H9 (cell line): ENCODE measurements at regions not wholly inside any gene's neighbourhood (a gene's known extent, or its start where the extent isn't known, plus 50 kb on each side); places are given as distances from the start of the nearest gene placed in this dataset.

Experiments
- DNase-seq: peaks from one replicate; pipeline ENCODE4 v3.0.0-alpha.2; 2017
- H2AFZ ChIP-seq: one replicate; pipeline ENCODE4 v1.6.1; 2013; ENCODE audit warnings: mild to moderate bottlenecking, low read length, control low read depth, moderate library complexity
- H2AK5ac ChIP-seq: 2 replicates; pipeline ENCODE4 v1.6.1; 2013; ENCODE audit warnings: low read length, control low read depth, mixed read lengths; ENCODE audit not compliant: insufficient read length
- H2BK120ac ChIP-seq: one replicate; pipeline ENCODE4 v1.6.1; 2013; ENCODE audit warnings: low read depth, mild to moderate bottlenecking, low read length, control low read depth, inconsistent platforms; ENCODE audit not compliant: poor library complexity, severe bottlenecking
- H2BK12ac ChIP-seq: 2 replicates; pipeline ENCODE4 v1.6.1; 2013; ENCODE audit warnings: low read length, control low read depth, mixed read lengths, low read depth; ENCODE audit not compliant: insufficient read length
- H2BK15ac ChIP-seq: 2 replicates; pipeline ENCODE4 v1.6.1; 2013; ENCODE audit warnings: low read depth, low read length, control low read depth
- H2BK20ac ChIP-seq: one replicate; pipeline ENCODE4 v1.6.1; 2013; ENCODE audit warnings: low read depth, mild to moderate bottlenecking, low read length, control low read depth, inconsistent platforms; ENCODE audit not compliant: poor library complexity, severe bottlenecking
- H2BK5ac ChIP-seq: 2 replicates; pipeline ENCODE4 v1.6.1; 2013; ENCODE audit warnings: low read length, control low read depth, mixed read lengths; ENCODE audit not compliant: insufficient read length
- H3K14ac ChIP-seq: 2 replicates; pipeline ENCODE4 v1.6.1; 2013; ENCODE audit warnings: low read length, control low read depth; ENCODE audit not compliant: insufficient read depth
- H3K18ac ChIP-seq: 2 replicates; pipeline ENCODE4 v1.6.1; 2013; ENCODE audit warnings: low read depth, mild to moderate bottlenecking, mixed read lengths, low read length, control low read depth; ENCODE audit not compliant: insufficient read length
- H3K23ac ChIP-seq: 2 replicates; pipeline ENCODE4 v1.6.1; 2013; ENCODE audit warnings: low read length, control low read depth, mixed read lengths, low read depth; ENCODE audit not compliant: insufficient read length
- H3K23me2 ChIP-seq: 2 replicates; pipeline ENCODE4 v1.6.1; 2013; ENCODE audit warnings: low read depth, mild to moderate bottlenecking, mixed read lengths, low read length, control low read depth; ENCODE audit not compliant: insufficient read length, poor library complexity, severe bottlenecking
- H3K27ac ChIP-seq: 2 replicates; pipeline ENCODE4 v1.5.1; 2013; ENCODE audit warnings: low read length, control low read depth, mixed read lengths, low read depth; ENCODE audit not compliant: insufficient read length
- H3K27me3 ChIP-seq: 2 replicates; pipeline ENCODE4 v1.6.1; 2013; ENCODE audit warnings: low read length, control low read depth, inconsistent platforms; ENCODE audit not compliant: insufficient read depth
- H3K4ac ChIP-seq: 2 replicates; pipeline ENCODE4 v1.6.1; 2013; ENCODE audit warnings: low read depth, mild to moderate bottlenecking, control low read depth, inconsistent platforms, low read length, moderate library complexity
- H3K4me1 ChIP-seq: 2 replicates; pipeline ENCODE4 v1.6.1; 2013; ENCODE audit warnings: low read length, control low read depth, inconsistent platforms; ENCODE audit not compliant: insufficient read depth
- H3K4me2 ChIP-seq: 2 replicates; pipeline ENCODE4 v1.6.1; 2013; ENCODE audit warnings: low read length, control low read depth, mixed read lengths; ENCODE audit not compliant: insufficient read length, insufficient read depth
- H3K56ac ChIP-seq: 2 replicates; pipeline ENCODE4 v1.6.1; 2013; ENCODE audit warnings: low read depth, mild to moderate bottlenecking, mixed read lengths, low read length, control low read depth; ENCODE audit not compliant: insufficient read length
- H3K79me1 ChIP-seq: 2 replicates; pipeline ENCODE4 v1.6.1; 2013; ENCODE audit warnings: low read depth, mild to moderate bottlenecking, moderate library complexity, low read length, control low read depth, inconsistent platforms; ENCODE audit not compliant: insufficient read depth, poor library complexity, severe bottlenecking
- H3K79me2 ChIP-seq: 2 replicates; pipeline ENCODE4 v1.6.1; 2013; ENCODE audit warnings: low read length, control low read depth, inconsistent platforms; ENCODE audit not compliant: insufficient read depth
- H3K9ac ChIP-seq: 2 replicates; pipeline ENCODE4 v1.6.1; 2013; ENCODE audit warnings: low read length, control low read depth, mixed read lengths; ENCODE audit not compliant: insufficient read length; ENCODE audit errors: extremely low read depth
- H3K9me3 ChIP-seq: one replicate; pipeline ENCODE4 v1.6.1; 2013; ENCODE audit warnings: low read depth, low read length, inconsistent platforms; ENCODE audit not compliant: control insufficient read depth
- H3T11ph ChIP-seq: one replicate; pipeline ENCODE4 v1.6.1; 2013; ENCODE audit warnings: mild to moderate bottlenecking, low read length, control low read depth, inconsistent platforms
- H4K20me1 ChIP-seq: one replicate; pipeline ENCODE4 v1.6.1; 2013; ENCODE audit not compliant: control insufficient read depth, insufficient read length, insufficient read depth
- H4K5ac ChIP-seq: 2 replicates; pipeline ENCODE4 v1.6.1; 2013; ENCODE audit warnings: low read depth, mild to moderate bottlenecking, mixed read lengths, low read length, control low read depth; ENCODE audit not compliant: insufficient read length
- H4K8ac ChIP-seq: replicated peaks from 2 replicates; pipeline ENCODE4 v1.6.1; 2013; ENCODE audit warnings: low read length, control low read depth, mixed read lengths, low read depth; ENCODE audit not compliant: insufficient read length
- H4K91ac ChIP-seq: 2 replicates; pipeline ENCODE4 v1.6.1; 2013; ENCODE audit warnings: low read depth, mild to moderate bottlenecking, moderate library complexity, mixed read lengths, low read length, control low read depth; ENCODE audit not compliant: insufficient read length
- H3K27ac Mint-ChIP-seq, 3 experiments: 2 replicates in 2 of 3; 3 replicates in 1 of 3; pipeline ENCODE4 v1.8.0; 2020 to 2021; ENCODE audit warnings: mixed read lengths in 3 of 3, mild to moderate bottlenecking in 1 of 3, moderate library complexity in 1 of 3
- H3K27me3 Mint-ChIP-seq: 2 replicates; pipeline ENCODE4 v1.8.0; 2021; ENCODE audit warnings: low read depth, mild to moderate bottlenecking, moderate library complexity, mixed read lengths
- H3K36me3 Mint-ChIP-seq, 3 experiments: 2 replicates in 2 of 3; 3 replicates in 1 of 3; pipeline ENCODE4 v1.8.0; 2020 to 2021; ENCODE audit warnings: low read depth in 3 of 3, mixed read lengths in 3 of 3; ENCODE audit not compliant: insufficient read depth in 1 of 3
- H3K4me1 Mint-ChIP-seq, 2 experiments: 2 replicates each; pipeline ENCODE4 v1.8.0; 2020; ENCODE audit warnings: mixed read lengths in 2 of 2
- H3K4me3 Mint-ChIP-seq, 2 experiments: 2 replicates in 1 of 2; 3 replicates in 1 of 2; pipeline ENCODE4 v1.8.0; 2020 to 2021; ENCODE audit warnings: mild to moderate bottlenecking in 2 of 2, mixed read lengths in 2 of 2, moderate library complexity in 1 of 2
- H3K9me3 Mint-ChIP-seq, 2 experiments: 2 replicates in 1 of 2; 3 replicates in 1 of 2; pipeline ENCODE4 v1.8.0; 2020; ENCODE audit warnings: mild to moderate bottlenecking in 2 of 2, mixed read lengths in 2 of 2, moderate library complexity in 1 of 2
- CTCF ChIP-seq: fragments of 200-600 bp; sonication (generic); conservative IDR thresholded peaks from 3 replicates; pipeline ENCODE4 v1.8.0; 2021; ENCODE audit warnings: antibody characterized with exemption, mild to moderate bottlenecking
- WGBS: extraction: QIAGEN DNeasy Blood & Tissue Kit; methylation state at CpG from one replicate; pipeline ENCODE4 v1.1.7; 2013; ENCODE audit warnings: missing lambda C conversion rate, low lambda C conversion rate, mixed read lengths; ENCODE audit not compliant: insufficient read length; ENCODE audit errors: extremely low coverage; 5-methylcytosine and 5-hydroxymethylcytosine counted together

- H2BK120ac ChIP-seq: no peak overlapping the region
- WGBS: no CpG with 5 or more reads among the region's 1 CpG
- no peaks in the 10 kb centered on the region; the same call in 1 of the 2 replicates for H3K27me3 Mint-ChIP-seq
These were observed 174.1 kb upstream of the SUCLG2 start for GRCh38 chr3:67828486-67829010.

More at GRCh38 chr3:67828486-67829010, 174.1 kb upstream of the SUCLG2 start:
- Histone ChIP-seq H3K9me3 (no peaks in the 10 kb centered on the region), H2BK20ac (no peak overlapping the region), H3K14ac (no peak overlapping the region), H2BK5ac (no peak overlapping the region), H3K9ac (no peak overlapping the region), H2BK15ac (no peak overlapping the region), H3K18ac (no peak overlapping the region), H3K23me2 (no peaks in the 10 kb centered on the region), H3K27me3 (no peaks in the 10 kb centered on the region), H2BK12ac (no peak overlapping the region), H3K27ac (no peak overlapping the region), H3K4me2 (no peak overlapping the region), H3K4me1 (no peaks in the 10 kb centered on the region), H4K20me1 (no peaks in the 10 kb centered on the region), H3K56ac (no peak overlapping the region), H3T11ph (no peak overlapping the region), H3K79me1 (no peaks in the 10 kb centered on the region), H4K5ac (no peak overlapping the region), H3K79me2 (no peaks in the 10 kb centered on the region), H2AFZ (no peak overlapping the region), H4K8ac (no peak overlapping the region), H2AK5ac (no peak overlapping the region), H3K23ac (no peak overlapping the region), H4K91ac (no peak overlapping the region), H3K4ac (no peak overlapping the region)
- Mint-ChIP-seq H3K4me1 (peaks cover 7 to 10% of the 10 kb centered on the region in 2 experiments; a peak in 3 of 4 replicates), H3K9me3 (peaks cover 11 to 13% of the 10 kb centered on the region in 2 experiments), H3K36me3 (peaks cover 3 to 15% (median 7%) of the 10 kb centered on the region in 3 experiments; a peak in 6 of 7 replicates), H3K27ac (no peak overlapping the region), H3K4me3 (no peak overlapping the region)
- no peak for TF ChIP-seq CTCF
- no peak for DNase-seq
